ENCODE measurements at regions not wholly inside any gene's neighbourhood (a gene's known extent, or its start where the extent isn't known, plus 50 kb on each side); places are given as distances from the start of the nearest gene placed in this dataset.

DNA sequence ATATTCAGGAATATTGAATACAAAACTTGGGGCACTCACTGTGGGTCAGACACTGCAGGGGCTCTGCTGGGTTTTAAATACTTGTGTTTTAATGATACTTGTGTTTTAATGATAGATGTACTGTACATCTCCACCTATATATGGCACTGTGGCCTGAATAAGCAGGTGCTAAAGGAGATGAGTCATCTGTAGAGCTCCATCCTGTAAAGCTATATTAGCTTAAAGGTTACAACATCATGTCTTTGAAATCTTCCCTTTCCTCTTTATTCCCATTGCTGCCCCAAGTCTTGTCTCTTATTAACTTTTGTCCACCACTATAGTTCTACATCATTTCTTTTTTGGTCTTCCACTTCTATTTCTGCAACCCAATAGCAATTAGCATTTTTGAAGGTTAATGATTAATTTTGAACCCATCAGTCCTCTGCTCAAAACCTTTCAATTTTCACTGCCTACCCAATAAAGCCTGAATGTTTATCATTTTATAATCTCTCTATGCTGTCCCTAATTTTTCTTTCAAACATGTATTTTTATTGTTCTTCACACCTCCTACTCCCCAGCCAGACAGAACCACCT lies 113.3 kb upstream of the PTGFR start (continued):
- TF ChIP-seq JUND (IDR thresholded peaks at IDR 0.05) (no peak), RAD21 (IDR thresholded peaks at IDR 0.05; ENCODE audit: low read depth) (no peak), ZFX (IDR thresholded peaks at IDR 0.05) (no peak), EZH2phosphoT487 (IDR thresholded peaks at IDR 0.05; ENCODE audit: borderline replicate concordance) (no peak), ZBTB33 (IDR thresholded peaks at IDR 0.05; ENCODE audit: extremely low read depth, insufficient replicate concordance, low read length) (no peak), EGR1 (IDR thresholded peaks at IDR 0.05; ENCODE audit: low read depth) (no peak)
- TF ChIP-seq, protein P1, sequence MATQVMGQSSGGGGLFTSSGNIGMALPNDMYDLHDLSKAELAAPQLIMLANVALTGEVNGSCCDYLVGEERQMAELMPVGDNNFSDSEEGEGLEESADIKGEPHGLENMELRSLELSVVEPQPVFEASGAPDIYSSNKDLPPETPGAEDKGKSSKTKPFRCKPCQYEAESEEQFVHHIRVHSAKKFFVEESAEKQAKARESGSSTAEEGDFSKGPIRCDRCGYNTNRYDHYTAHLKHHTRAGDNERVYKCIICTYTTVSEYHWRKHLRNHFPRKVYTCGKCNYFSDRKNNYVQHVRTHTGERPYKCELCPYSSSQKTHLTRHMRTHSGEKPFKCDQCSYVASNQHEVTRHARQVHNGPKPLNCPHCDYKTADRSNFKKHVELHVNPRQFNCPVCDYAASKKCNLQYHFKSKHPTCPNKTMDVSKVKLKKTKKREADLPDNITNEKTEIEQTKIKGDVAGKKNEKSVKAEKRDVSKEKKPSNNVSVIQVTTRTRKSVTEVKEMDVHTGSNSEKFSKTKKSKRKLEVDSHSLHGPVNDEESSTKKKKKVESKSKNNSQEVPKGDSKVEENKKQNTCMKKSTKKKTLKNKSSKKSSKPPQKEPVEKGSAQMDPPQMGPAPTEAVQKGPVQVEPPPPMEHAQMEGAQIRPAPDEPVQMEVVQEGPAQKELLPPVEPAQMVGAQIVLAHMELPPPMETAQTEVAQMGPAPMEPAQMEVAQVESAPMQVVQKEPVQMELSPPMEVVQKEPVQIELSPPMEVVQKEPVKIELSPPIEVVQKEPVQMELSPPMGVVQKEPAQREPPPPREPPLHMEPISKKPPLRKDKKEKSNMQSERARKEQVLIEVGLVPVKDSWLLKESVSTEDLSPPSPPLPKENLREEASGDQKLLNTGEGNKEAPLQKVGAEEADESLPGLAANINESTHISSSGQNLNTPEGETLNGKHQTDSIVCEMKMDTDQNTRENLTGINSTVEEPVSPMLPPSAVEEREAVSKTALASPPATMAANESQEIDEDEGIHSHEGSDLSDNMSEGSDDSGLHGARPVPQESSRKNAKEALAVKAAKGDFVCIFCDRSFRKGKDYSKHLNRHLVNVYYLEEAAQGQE (IDR thresholded peaks at IDR 0.05; ENCODE audit: low read depth) = no peak

- H3K79me2 ChIP-seq (ENCODE audit: insufficient read depth, low read length) = no peaks in the 10 kb centered on the region
- DNase-seq (ENCODE audit: low read depth, low spot score) (no peak), ATAC-seq (no peak)
- H3K9me2 ChIP-seq (ENCODE audit: insufficient read depth) = no peaks in the 10 kb centered on the region
- no peaks in the 10 kb centered on the region for H4K20me1 ChIP-seq (ENCODE audit: insufficient read depth)
- TF ChIP-seq ZFX (IDR thresholded peaks at IDR 0.05) (no peak), TCF7L2 (IDR thresholded peaks at IDR 0.05; ENCODE audit: borderline replicate concordance, extremely low read depth, insufficient read depth, insufficient read length) (no peak), SIN3A (IDR thresholded peaks at IDR 0.05; ENCODE audit: low read depth) (no peak), ZNF274 (IDR thresholded peaks at IDR 0.05; ENCODE audit: low read depth, low read length) (no peak), ELF1 (IDR thresholded peaks at IDR 0.05; ENCODE audit: borderline replicate concordance, low read depth) (no peak), FOSL1 (IDR thresholded peaks at IDR 0.05; ENCODE audit: low read depth) (no peak), CEBPB (IDR thresholded peaks at IDR 0.05; ENCODE audit: low read depth) (no peak), EGR1 (IDR thresholded peaks at IDR 0.05; ENCODE audit: low read depth) (no peak)
- ChIA-PET CTCF (no interaction called here), POLR2A (no interaction called here), RAD21 (ENCODE audit: low non-redundant PET in 1 of 2, low total read pairs in 2 of 2, uncharacterized antibody in 2 of 2, unreplicated experiment in 2 of 2) (no interaction called here)
- H3K9ac ChIP-seq (ENCODE audit: low read length) = no peak overlapping the region
- no peaks in the 10 kb centered on the region for H3K27me3 ChIP-seq (ENCODE audit: insufficient read depth, low read length)
- H3K4me3 ChIP-seq (replicated peaks in 1 of 2; ENCODE audit: low read depth in 1 of 2, low read length in 2 of 2) = no peak overlapping the region
- H3K4me2 ChIP-seq (ENCODE audit: low read length) = no peak overlapping the region
- no peak overlapping the region for H3K27ac ChIP-seq (ENCODE audit: low read depth, low read length)
- intact Hi-C loops (cut with micrococcal nuclease) = no loop called here
- H3K4me1 ChIP-seq (ENCODE audit: control insufficient read depth in 1 of 2, insufficient read depth in 2 of 2, low read length in 2 of 2) = no peaks in the 10 kb centered on the region
- no peaks in the 10 kb centered on the region for H3K9me3 ChIP-seq (ENCODE audit: control insufficient read depth in 1 of 2, insufficient read depth in 1 of 2, low read depth in 1 of 2, low read length in 2 of 2)
- no peak overlapping the region for H2AFZ ChIP-seq (ENCODE audit: low read depth, low read length, poor library complexity, severe bottlenecking)
- no peaks in the 10 kb centered on the region for H3K36me3 ChIP-seq (ENCODE audit: control insufficient read depth in 1 of 2, insufficient read depth in 2 of 2, low read length in 2 of 2)
- no TSS peak for BruUV-seq (replicated peaks)
These were observed 106.9 kb upstream of the PTGFR start for GRCh38 chr1:78383923-78384322.

All from HCT116 (cell line).